PC-9 (cell line): ENCODE measurements at regions not wholly inside any gene's neighbourhood (a gene's known extent, or its start where the extent isn't known, plus 50 kb on each side); places are given as distances from the start of the nearest gene placed in this dataset.

Experiments used
- BruUV-seq: library from RNA; stranded (reverse); fragments of 400-500 nt; replicated peaks from 2 replicates; lab custom pipeline; 2021; lab: Mats Ljungman, UMichigan
- CTCF ChIA-PET: fragments of 300-600 bp; sonication (Branson Sonifier 250); formaldehyde crosslinking; loops from one replicate; lab custom pipeline; 2022; ENCODE audit warnings: antibody characterized with exemption; lab: Charles Lee
- POLR2A ChIA-PET: fragments of 300-600 bp; sonication (Branson Sonifier 250); formaldehyde crosslinking; loops from one replicate; lab custom pipeline; 2022; ENCODE audit warnings: antibody characterized with exemption; ENCODE audit not compliant: unreplicated experiment; lab: Charles Lee
- DNase-seq, 2 experiments: peaks; one replicate each; pipeline versions ENCODE4 v3.0.0 to v3.0.0-alpha.2; 2015 to 2022; ENCODE audit warnings: mixed read lengths in 1 of 2
- H2AFZ ChIP-seq: fragments of 200-600 bp; sonication (generic); 2 replicates; pipeline ENCODE4 v1.8.1; 2017; ENCODE audit warnings: antibody characterized with exemption
- H3F3A ChIP-seq: fragments of 200-600 bp; sonication (generic); 2 replicates; pipeline ENCODE4 v1.8.1; 2017; ENCODE audit warnings: antibody characterized with exemption, mild to moderate bottlenecking, low read depth; ENCODE audit not compliant: insufficient read depth
- H3K27ac ChIP-seq: fragments of 200-600 bp; sonication (generic); 2 replicates; pipeline ENCODE4 v1.6.1; 2016; ENCODE audit warnings: mixed run types
- H3K27me3 ChIP-seq: fragments of 200-600 bp; sonication (generic); 2 replicates; pipeline ENCODE4 v1.6.1; 2016; ENCODE audit warnings: low read depth, mixed run types; ENCODE audit not compliant: insufficient read depth
- H3K36me3 ChIP-seq: fragments of 200-600 bp; sonication (generic); 2 replicates; pipeline ENCODE4 v1.6.1; 2016; ENCODE audit warnings: low read depth, mixed run types
- H3K4me1 ChIP-seq: fragments of 200-600 bp; sonication (generic); replicated peaks from 2 replicates; pipeline ENCODE4 v1.6.1; 2016; ENCODE audit warnings: mixed run types; ENCODE audit not compliant: insufficient read depth
- H3K4me2 ChIP-seq: fragments of 200-600 bp; sonication (generic); 2 replicates; pipeline ENCODE4 v1.6.1; 2017; ENCODE audit warnings: mixed run types
- H3K4me3 ChIP-seq: fragments of 200-600 bp; sonication (generic); 2 replicates; pipeline ENCODE4 v1.6.1; 2016; ENCODE audit warnings: mixed run types
- H3K79me2 ChIP-seq: fragments of 200-600 bp; sonication (generic); 2 replicates; pipeline ENCODE4 v1.6.1; 2017; ENCODE audit warnings: low read depth, mixed run types
- H3K9me2 ChIP-seq: fragments of 200-600 bp; sonication (generic); 2 replicates; pipeline ENCODE4 v1.8.1; 2017; ENCODE audit warnings: mild to moderate bottlenecking; ENCODE audit not compliant: insufficient read depth
- H3K9me3 ChIP-seq: fragments of 200-600 bp; sonication (generic); 2 replicates; pipeline ENCODE4 v1.8.1; 2016; ENCODE audit warnings: low read depth; ENCODE audit not compliant: insufficient read depth
- H4K20me1 ChIP-seq: fragments of 200-600 bp; sonication (generic); 2 replicates; pipeline ENCODE4 v1.8.1; 2017; ENCODE audit not compliant: insufficient read depth
- EZH2 ChIP-seq: fragments of 200-600 bp; sonication (generic); IDR thresholded peaks from 2 replicates; pipeline ENCODE4 v1.8.0; 2017; ENCODE audit warnings: antibody characterized with exemption, low read depth
- intact Hi-C: fragments of 100-400 bp; cut with micrococcal nuclease; formaldehyde crosslinking; loops from one replicate; pipeline ENCODE4 v1.10.0; 2022; ENCODE audit not compliant: unreplicated experiment
- TF ChIP-seq, protein P1 (sequence below): fragments of 200-600 bp; sonication (generic); conservative IDR thresholded peaks from 2 replicates; pipeline ENCODE4 v1.6.1; 2017; ENCODE audit warnings: mixed run types, antibody characterized with exemption, mild to moderate bottlenecking, moderate library complexity

DNA sequence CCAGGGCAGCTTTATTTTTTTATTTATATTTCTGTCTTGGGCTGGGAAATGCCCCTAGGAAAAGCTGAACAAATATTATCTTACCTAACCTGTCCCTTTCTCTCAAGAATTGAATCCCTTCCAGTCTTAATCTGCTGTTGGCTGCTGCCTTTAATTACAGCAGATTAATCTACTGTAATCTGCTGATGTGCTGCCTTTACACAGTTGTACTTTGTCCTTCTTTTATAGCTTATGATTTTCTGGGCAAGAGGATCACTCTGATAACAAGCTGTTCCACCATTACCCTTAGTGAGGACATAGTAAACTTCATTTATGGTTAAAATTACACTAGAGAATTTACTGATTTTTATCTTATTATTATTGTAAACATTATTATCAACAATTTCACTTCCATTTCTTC, 234.5 kb upstream of the MAN1A1 start:
- no peak overlapping the region for H2AFZ ChIP-seq
- DNase-seq, result no peak
- CTCF ChIA-PET, result no interaction called here
- no peak for TF ChIP-seq EZH2
- TF ChIP-seq, protein P1, sequence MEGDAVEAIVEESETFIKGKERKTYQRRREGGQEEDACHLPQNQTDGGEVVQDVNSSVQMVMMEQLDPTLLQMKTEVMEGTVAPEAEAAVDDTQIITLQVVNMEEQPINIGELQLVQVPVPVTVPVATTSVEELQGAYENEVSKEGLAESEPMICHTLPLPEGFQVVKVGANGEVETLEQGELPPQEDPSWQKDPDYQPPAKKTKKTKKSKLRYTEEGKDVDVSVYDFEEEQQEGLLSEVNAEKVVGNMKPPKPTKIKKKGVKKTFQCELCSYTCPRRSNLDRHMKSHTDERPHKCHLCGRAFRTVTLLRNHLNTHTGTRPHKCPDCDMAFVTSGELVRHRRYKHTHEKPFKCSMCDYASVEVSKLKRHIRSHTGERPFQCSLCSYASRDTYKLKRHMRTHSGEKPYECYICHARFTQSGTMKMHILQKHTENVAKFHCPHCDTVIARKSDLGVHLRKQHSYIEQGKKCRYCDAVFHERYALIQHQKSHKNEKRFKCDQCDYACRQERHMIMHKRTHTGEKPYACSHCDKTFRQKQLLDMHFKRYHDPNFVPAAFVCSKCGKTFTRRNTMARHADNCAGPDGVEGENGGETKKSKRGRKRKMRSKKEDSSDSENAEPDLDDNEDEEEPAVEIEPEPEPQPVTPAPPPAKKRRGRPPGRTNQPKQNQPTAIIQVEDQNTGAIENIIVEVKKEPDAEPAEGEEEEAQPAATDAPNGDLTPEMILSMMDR, result no peak
- H4K20me1 ChIP-seq, result no peaks in the 10 kb centered on the region
- no TSS peak for BruUV-seq
- no peak overlapping the region for H3K4me3 ChIP-seq
- no peaks in the 10 kb centered on the region for H3K27me3 ChIP-seq
- peaks cover 6% of the 10 kb centered on the region; the same call in 1 of the 2 replicates for H3K9me2 ChIP-seq
- peaks cover 8% of the 10 kb centered on the region for H3K4me1 ChIP-seq
- H3K27ac ChIP-seq, result no peak overlapping the region
- H3K36me3 ChIP-seq, result no peaks in the 10 kb centered on the region
- H3K79me2 ChIP-seq, result no peaks in the 10 kb centered on the region
- no peaks in the 10 kb centered on the region for H3K9me3 ChIP-seq
- no peak overlapping the region for H3K4me2 ChIP-seq
- POLR2A ChIA-PET, result no interaction called here
- H3F3A ChIP-seq, result no peaks in the 10 kb centered on the region
- intact Hi-C loops, result no loop called here

DNA sequence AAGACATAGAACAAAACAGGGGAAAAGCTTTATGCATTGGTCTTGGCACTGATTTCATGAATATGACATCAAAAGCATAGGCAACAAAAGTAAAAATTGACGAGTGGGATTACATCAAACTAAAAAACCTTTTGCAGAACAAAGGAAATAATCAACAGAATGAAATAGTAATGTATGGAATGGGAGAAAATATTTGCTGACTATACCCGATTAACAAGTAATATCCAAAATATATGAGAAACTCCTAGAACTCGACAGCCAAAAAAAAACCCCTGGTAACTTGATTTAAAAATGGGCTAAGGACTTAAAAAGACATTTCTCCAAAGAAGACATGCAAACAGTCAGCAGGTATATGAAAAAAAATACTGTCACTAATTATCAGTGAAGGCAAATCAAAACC, 231.7 kb upstream of the MAN1A1 start:
- Histone ChIP-seq H3F3A (no peaks in the 10 kb centered on the region), H3K4me2 (no peak overlapping the region), H3K4me1 (no peaks in the 10 kb centered on the region), H3K9me2 (peaks cover 6% of the 10 kb centered on the region; the same call in 1 of the 2 replicates), H3K27ac (no peak overlapping the region), H3K9me3 (peaks cover 15% of the 10 kb centered on the region; the same call in 1 of the 2 replicates), H2AFZ (no peak overlapping the region), H3K36me3 (no peaks in the 10 kb centered on the region; the same call in 1 of the 2 replicates), H3K4me3 (no peak overlapping the region), H3K27me3 (no peaks in the 10 kb centered on the region), H3K79me2 (no peaks in the 10 kb centered on the region), H4K20me1 (no peaks in the 10 kb centered on the region)
- ChIA-PET CTCF (no interaction called here), POLR2A (no interaction called here)
- DNase-seq, result no peak
- TF ChIP-seq EZH2, result no peak
- TF ChIP-seq, protein P1, result no peak
- intact Hi-C loops, result no loop called here
- no TSS peak for BruUV-seq

DNA sequence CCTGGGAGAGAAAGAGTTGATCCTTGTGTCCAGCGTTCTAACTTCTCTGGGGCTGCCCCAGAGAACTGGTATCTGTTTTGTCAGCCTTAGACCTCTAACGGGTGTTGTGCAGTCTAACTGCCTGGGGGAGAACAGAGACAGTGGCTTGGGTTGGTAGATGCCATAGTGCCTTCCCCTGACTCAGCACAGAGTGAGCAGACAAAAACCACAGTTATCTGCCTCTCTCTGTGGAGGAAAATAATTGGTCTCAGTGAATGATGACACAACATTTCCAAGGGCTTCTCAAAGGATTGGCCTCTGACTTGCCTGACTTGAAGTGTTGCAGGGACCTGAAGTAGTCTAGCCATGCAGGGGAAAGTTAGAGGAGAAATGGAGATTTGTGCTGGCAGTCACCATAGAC, 226.2 kb upstream of the MAN1A1 start:
- H4K20me1 ChIP-seq, result no peaks in the 10 kb centered on the region
- CTCF ChIA-PET, result no interaction called here
- H3K9me2 ChIP-seq, result 0 out of 2 replicates have a peak, but pooled peaks cover 4% of the 10 kb centered on the region
- no peak overlapping the region for H3K4me3 ChIP-seq
- no peaks in the 10 kb centered on the region; the same call in 1 of the 2 replicates for H3K36me3 ChIP-seq
- H3K27me3 ChIP-seq, result no peaks in the 10 kb centered on the region
- intact Hi-C loops, result no loop called here
- DNase-seq, result no peak
- BruUV-seq, result no TSS peak
- H3K4me2 ChIP-seq, result no peak overlapping the region
- H3K79me2 ChIP-seq, result no peaks in the 10 kb centered on the region
- no peak overlapping the region for H3K27ac ChIP-seq
- peaks cover 18% of the 10 kb centered on the region; the same call in 1 of the 2 replicates for H3K9me3 ChIP-seq
- POLR2A ChIA-PET, result no interaction called here
- TF ChIP-seq, protein P1, result no peak
- TF ChIP-seq EZH2, result no peak
- no peaks in the 10 kb centered on the region for H3K4me1 ChIP-seq
- H2AFZ ChIP-seq, result no peak overlapping the region
- no peaks in the 10 kb centered on the region for H3F3A ChIP-seq
